ENCODE measurements at regions not wholly inside any gene's neighbourhood (a gene's known extent, or its start where the extent isn't known, plus 50 kb on each side); places are given as distances from the start of the nearest gene placed in this dataset.

DNA sequence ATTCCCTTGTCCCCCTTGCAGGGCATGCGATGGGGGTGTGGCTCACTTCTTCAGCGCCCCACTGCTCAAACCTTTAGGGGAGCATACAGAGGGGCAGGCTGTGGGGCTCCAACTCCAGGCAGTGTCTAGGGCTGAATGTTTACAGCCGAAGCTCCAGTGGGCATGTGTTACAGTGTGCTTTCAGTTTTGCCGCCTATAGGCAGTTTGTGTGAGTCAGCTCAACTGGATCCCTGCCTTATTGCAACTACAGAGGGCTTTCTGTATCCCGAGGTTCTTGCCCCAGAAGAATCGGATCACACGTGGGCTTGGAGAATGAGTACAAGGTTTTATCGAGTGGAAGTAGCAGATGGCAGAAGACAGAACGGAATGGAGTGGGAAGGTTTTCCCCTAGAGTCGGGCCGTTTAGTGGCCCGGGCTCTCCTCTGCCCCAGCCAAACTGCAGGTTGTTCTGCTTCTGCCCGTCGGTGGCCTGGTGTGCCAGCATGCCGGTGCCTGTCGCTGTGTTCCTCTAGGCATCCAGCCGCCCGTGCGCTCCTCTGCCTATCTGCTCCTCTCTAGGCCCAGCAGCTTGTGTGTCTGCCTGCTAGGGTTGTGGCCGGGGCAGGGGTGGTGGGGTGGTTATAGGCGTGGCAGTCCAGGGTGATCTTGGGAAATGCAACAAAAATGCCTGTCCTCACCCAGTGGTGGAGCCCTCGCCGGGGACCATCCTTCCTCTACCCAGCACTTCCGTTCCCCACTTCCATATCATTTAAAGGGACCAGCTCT is 435.9 kb upstream of the SGCG start:
- TF ChIP-seq POLR2AphosphoS5 (IDR thresholded peaks at IDR 0.05; ENCODE audit: low read depth, low read length) (no peak), SIN3A (IDR thresholded peaks at IDR 0.05; ENCODE audit: borderline replicate concordance, insufficient read depth, low read length) (no peak), FOXP2 (optimal IDR thresholded peaks at IDR 0.05; ENCODE audit: borderline replicate concordance, extremely low read depth, extremely low read length, insufficient read depth) (no peak), TAF1 (IDR thresholded peaks at IDR 0.05; ENCODE audit: borderline replicate concordance, insufficient read depth, low read length) (no peak)
- TF ChIP-seq, protein P1, sequence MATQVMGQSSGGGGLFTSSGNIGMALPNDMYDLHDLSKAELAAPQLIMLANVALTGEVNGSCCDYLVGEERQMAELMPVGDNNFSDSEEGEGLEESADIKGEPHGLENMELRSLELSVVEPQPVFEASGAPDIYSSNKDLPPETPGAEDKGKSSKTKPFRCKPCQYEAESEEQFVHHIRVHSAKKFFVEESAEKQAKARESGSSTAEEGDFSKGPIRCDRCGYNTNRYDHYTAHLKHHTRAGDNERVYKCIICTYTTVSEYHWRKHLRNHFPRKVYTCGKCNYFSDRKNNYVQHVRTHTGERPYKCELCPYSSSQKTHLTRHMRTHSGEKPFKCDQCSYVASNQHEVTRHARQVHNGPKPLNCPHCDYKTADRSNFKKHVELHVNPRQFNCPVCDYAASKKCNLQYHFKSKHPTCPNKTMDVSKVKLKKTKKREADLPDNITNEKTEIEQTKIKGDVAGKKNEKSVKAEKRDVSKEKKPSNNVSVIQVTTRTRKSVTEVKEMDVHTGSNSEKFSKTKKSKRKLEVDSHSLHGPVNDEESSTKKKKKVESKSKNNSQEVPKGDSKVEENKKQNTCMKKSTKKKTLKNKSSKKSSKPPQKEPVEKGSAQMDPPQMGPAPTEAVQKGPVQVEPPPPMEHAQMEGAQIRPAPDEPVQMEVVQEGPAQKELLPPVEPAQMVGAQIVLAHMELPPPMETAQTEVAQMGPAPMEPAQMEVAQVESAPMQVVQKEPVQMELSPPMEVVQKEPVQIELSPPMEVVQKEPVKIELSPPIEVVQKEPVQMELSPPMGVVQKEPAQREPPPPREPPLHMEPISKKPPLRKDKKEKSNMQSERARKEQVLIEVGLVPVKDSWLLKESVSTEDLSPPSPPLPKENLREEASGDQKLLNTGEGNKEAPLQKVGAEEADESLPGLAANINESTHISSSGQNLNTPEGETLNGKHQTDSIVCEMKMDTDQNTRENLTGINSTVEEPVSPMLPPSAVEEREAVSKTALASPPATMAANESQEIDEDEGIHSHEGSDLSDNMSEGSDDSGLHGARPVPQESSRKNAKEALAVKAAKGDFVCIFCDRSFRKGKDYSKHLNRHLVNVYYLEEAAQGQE (IDR thresholded peaks at IDR 0.05; ENCODE audit: insufficient read depth in 1 of 2, low read depth in 2 of 2, low read length in 2 of 2): no peak
